Cerebellar nuclear complex (tissue), 1 donor: ENCODE measurements at regions not wholly inside any gene's neighbourhood (a gene's known extent, or its start where the extent isn't known, plus 50 kb on each side); places are given as distances from the start of the nearest gene placed in this dataset.
"Not testable (repeated sequence)": the region's sequence is repeated elsewhere in the genome, so short reads cannot be mapped to it uniquely, and the experiment has no call there.

Source experiments
- DNase-seq, 2 experiments: peaks; one replicate each; lab custom pipeline; 2025; lab: John Stamatoyannopoulos, UW

DNA sequence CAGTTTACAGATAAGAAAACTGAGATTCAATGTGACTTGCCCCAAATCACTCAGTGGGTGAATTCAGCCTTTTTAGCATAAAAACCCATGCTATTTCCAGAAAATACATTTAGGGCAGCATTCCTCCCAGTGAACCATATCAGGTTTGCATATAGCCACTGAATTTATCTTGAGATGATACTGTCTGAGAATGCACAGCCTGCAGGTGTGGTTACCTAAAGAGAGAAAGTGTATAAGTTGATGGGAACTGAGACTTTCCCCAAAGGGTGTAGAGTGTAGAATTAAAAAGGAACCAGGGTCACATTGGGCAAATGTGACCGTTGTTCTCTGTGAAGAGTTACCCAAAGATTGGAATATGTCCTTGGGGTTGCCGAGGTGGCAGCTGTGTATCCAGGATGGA, 100.0 kb upstream of the PIK3R1 start:
- DNase-seq = no peak

DNA sequence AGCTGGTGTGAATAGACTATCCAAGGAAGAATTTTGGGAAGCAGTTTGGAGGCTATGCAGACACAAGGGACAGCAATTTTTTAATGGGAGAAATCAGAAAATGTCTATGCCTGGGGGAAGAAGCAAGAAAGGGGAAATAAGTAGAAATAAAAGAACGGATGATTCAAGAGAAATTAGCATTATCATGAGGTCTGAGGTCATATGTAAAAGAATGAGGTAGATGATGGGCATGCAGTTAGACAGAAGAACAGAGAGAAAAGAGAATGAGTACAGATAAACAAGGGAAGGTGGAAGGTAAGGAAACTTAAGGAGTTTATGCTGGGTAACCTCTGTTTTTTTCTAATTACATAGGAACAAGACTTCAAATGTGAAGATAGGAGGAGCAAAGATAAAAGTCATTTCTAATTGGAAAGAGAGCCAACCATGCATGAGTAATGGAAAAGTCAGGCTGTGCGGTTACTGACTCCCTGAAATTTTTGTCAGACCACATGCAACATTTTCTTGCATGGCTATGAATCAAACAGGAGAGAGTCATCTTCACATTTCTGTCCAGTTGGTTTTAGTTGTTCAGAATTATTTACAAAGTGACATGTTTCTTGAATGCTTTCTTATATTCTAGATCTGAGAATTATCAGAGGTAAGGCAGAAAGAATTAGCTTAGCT, 101.0 kb upstream of the PIK3R1 start:
- no peak for DNase-seq

GRCh38 chr5:68112658-68113057, 102.9 kb upstream of the PIK3R1 start:
- no peak for DNase-seq

GRCh38 chr5:68110894-68111293, 104.7 kb upstream of the PIK3R1 start:
- no peak for DNase-seq

- no peak for DNase-seq
Observed at GRCh38 chr5:68110264-68110663, 105.3 kb upstream of the PIK3R1 start.

DNA sequence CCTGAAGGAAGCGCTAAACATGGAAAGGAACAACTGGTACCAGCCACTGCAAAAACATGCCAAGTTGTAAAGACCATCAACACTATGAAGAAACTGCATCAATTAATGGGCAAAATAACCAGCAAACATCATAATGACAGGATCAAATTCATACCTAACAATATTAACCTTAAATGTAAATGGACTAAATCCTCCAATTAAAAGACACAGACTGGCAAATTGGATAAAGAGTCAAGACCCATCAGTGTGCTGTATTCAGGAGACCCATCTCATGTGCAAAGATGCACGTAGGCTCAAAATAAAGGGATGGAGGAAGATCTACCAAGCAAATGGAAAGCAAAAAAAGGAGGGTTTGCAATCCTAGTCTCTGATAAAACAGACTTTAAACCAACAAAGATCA, 111.3 kb upstream of the PIK3R1 start:
- not testable (repeated sequence) for DNase-seq

GRCh38 chr5:68103297-68103696, 112.3 kb upstream of the PIK3R1 start:
- not testable (repeated sequence) for DNase-seq

GRCh38 chr5:68099327-68099726, 116.2 kb upstream of the PIK3R1 start:
- no peak for DNase-seq

GRCh38 chr5:68093455-68094159, 121.9 kb upstream of the PIK3R1 start:
- no peak for DNase-seq

DNA sequence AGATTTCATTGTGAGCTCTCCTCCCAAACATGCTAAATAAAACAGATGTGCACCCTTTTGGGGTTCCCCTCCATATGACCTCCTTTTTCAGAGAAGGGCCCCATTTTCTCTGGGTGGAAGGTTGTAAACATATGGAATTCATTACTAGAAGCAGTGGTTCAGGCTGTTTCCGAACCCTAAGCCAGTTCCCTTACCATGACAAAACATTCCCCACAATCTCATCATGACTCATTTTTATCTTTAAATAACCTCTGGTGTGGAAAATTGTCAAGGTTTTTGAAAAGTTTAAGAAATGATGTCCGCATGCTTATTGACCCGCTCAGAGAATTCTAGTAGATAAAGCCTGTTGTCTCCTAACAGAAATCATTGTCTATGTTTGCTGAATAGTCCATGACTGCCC, 127.3 kb upstream of the PIK3R1 start:
- DNase-seq = no peak

DNA sequence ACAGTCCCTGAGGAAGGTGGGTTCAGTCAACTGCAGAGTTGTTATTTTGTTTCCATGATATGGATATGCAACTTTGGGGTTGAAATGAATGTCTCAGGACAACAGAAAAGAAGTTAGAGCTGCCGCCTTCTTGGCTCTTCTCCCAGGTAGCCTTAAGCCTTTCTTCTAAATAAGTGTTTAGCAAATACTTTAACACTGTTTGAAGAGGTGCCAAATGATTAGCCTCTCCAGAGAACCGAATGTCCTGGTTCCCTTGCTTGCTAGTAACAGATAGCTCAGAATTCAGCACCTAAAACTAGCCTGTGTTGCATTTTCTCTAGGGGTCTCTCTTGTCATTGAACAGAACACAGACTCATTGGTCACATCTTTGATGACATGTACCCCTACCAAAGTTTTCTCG, 127.7 kb upstream of the PIK3R1 start:
- no peak for DNase-seq

GRCh38 chr5:68086857-68087256, 128.7 kb upstream of the PIK3R1 start:
- DNase-seq = no peak

- no peak for DNase-seq
Observed at GRCh38 chr5:68086439-68086838, 129.1 kb upstream of the PIK3R1 start.

GRCh38 chr5:68084396-68084795, 131.2 kb upstream of the PIK3R1 start:
- no peak for DNase-seq

DNA sequence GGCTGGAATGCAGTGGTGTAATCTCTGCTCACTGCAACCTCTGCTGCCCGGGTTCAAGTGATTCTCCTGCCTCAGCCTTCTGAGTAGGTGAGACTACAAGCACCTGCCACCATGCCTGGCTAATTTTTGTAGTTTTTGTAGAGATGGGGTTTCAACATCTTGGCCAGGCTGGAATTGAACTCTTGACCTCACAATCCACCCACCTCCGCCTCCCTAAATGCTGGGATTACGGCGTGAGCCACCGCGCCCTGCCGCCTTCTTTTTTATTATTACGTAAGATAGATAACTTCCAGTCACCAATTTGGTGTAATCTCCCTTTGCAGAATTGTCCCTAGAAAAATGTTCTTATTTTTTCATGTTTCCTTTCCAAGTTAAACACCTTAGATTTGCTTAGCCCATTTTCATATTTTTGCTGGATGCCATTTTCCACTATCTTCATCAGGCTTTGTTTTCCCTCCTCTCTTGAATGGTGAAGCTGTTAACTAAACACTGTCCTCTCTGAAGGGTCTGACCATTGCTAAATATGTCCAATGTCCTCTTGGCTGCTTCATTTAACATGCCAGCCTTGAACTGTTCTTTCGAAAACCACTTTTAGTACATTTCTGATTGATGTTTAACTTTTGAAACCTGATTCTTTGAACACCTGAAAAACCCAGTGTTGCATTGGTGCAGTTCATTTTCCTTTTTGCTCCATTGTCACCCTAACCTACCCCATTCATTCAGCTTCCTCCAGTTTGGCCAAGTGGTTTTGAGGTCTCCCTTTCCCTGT, 135.1 kb upstream of the PIK3R1 start:
- no peak for DNase-seq

DNA sequence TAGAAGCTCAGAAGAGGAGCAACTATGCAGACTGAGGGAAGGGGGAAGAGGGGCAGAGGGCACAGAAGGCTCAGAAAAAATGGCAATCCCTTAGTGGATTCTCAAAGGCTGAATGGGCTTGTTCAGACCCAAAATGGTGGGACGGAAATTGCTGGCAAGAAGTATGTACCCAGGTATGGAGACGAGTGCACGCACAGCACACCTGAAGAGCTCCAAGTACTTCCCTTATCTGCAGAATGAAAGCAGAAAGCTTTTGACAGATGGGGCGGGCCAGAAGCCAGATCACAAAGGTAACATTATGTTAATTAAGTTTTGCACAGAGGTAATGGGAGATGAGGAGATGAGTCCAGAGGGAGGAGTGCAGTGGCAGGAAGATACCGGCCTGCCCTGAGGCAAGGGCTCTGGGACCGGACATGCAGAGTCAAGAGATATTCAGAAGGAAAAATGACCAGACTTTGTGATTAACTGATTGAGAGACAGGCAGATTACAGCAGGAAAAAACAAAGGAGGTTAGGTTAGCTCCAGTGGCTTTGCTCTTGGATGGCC, 138.1 kb upstream of the PIK3R1 start:
- no peak for DNase-seq

DNA sequence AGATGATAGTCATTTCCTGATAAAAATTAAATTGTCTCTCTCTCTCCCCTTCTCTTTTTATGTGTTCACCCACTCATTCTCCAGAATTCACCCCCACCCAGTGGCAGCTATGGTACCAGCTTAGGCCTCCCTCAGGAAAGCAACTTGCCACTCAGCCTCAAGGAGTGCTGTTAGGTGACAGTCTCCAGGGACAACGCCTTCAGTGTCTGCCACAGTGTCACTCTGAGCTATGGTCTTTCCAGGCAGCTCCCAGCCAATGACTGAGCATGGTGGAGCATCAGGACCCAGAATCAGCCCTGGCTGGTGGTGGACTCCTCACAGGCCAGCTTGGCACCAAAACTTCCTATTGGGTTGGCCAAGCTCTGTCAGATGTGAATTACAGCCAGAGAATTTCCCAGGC, 140.9 kb upstream of the PIK3R1 start:
- DNase-seq = no peak

GRCh38 chr5:68074048-68074632, 141.4 kb upstream of the PIK3R1 start:
- DNase-seq = no peak

DNA sequence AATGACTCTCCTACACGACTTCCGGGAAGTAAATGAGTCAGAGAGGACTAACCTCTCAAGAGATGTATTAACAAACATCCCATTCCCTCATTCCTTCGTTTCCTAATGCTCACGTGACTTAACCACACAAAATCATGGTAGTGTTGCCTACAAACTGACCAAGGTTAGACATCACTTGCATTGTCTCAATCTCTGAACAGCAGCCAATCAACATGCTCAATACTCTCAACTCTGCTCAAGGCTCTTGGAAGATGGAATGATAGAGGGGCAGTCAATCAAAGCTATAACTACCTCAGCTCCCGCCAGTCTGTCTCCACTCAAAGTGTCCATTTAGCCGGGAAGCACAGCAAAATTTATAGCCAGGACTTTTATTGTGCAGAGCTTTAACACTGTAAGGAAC, 143.8 kb upstream of the PIK3R1 start:
- DNase-seq = no peak

- DNase-seq = no peak
Observed at GRCh38 chr5:68071282-68071632, 144.3 kb upstream of the PIK3R1 start.

- DNase-seq = no peak
Observed at GRCh38 chr5:68070591-68071281, 144.8 kb upstream of the PIK3R1 start.
